Bronchial epithelial cell (primary cell): ENCODE measurements at regions not wholly inside any gene's neighbourhood (a gene's known extent, or its start where the extent isn't known, plus 50 kb on each side); places are given as distances from the start of the nearest gene placed in this dataset.

Experiments used
- DNase-seq: peaks from one replicate; pipeline ENCODE4 v3.0.0-alpha.2; 2010; ENCODE audit warnings: low read depth
- FAIRE-seq: peaks from 2 replicates; lab custom pipeline; 2011; peaks lifted over from hg19 to GRCh38; lab: Jason Lieb, UNC
- H3K27me3 ChIP-seq: 2 replicates; pipeline ENCODE4 v1.5.1; 2011; ENCODE audit warnings: low read length; ENCODE audit not compliant: control insufficient read depth, insufficient read depth
- H3K36me3 ChIP-seq: 2 replicates; pipeline ENCODE4 v1.5.1; 2011; ENCODE audit warnings: low read length; ENCODE audit not compliant: control insufficient read depth, insufficient read depth
- H3K4me3 ChIP-seq: 2 replicates; pipeline ENCODE4 v1.5.1; 2011; ENCODE audit warnings: mild to moderate bottlenecking, low read depth, low read length, control low read depth
- CTCF ChIP-seq: IDR thresholded peaks from 2 replicates; pipeline ENCODE4 v1.5.1; 2011; ENCODE audit warnings: mild to moderate bottlenecking, moderate library complexity, low read length, control low read depth, inconsistent platforms; ENCODE audit not compliant: insufficient read depth, severe bottlenecking

GRCh38 chr5:61215996-61216395 is 53.7 kb upstream of the SMIM15 start:
- Histone ChIP-seq H3K36me3 (no peaks in the 10 kb centered on the region), H3K4me3 (no peak overlapping the region), H3K27me3 (peaks cover 1% of the 10 kb centered on the region)
- no peak for TF ChIP-seq CTCF
- FAIRE-seq (no peak), DNase-seq (no peak)

GRCh38 chr5:61216741-61217140 is 54.5 kb upstream of the SMIM15 start:
- H3K36me3 ChIP-seq, result no peaks in the 10 kb centered on the region
- H3K27me3 ChIP-seq, result peaks cover 1% of the 10 kb centered on the region
- no peak for DNase-seq
- FAIRE-seq, result no peak
- no peak for TF ChIP-seq CTCF
- no peak overlapping the region for H3K4me3 ChIP-seq

GRCh38 chr5:61217214-61217613 is 54.9 kb upstream of the SMIM15 start:
- TF ChIP-seq CTCF, result no peak
- H3K4me3 ChIP-seq, result no peak overlapping the region
- FAIRE-seq, result no peak

GRCh38 chr5:61228229-61228628 is 66.0 kb upstream of the SMIM15 start:
- H3K4me3 ChIP-seq, result no peak overlapping the region
- no peaks in the 10 kb centered on the region for H3K27me3 ChIP-seq
- no peak for DNase-seq
- no peak for TF ChIP-seq CTCF
- no peak for FAIRE-seq
- H3K36me3 ChIP-seq, result no peaks in the 10 kb centered on the region

More at GRCh38 chr5:61217214-61217613, 54.9 kb upstream of the SMIM15 start:
- Histone ChIP-seq H3K36me3 (no peaks in the 10 kb centered on the region), H3K27me3 (peaks cover 1% of the 10 kb centered on the region)
- DNase-seq, result no peak

GRCh38 chr5:61228691-61229280 is 66.5 kb upstream of the SMIM15 start:
- Histone ChIP-seq H3K27me3 (no peaks in the 10 kb centered on the region), H3K36me3 (no peaks in the 10 kb centered on the region), H3K4me3 (no peak overlapping the region)
- FAIRE-seq (peak; percentile 68), DNase-seq (peak; percentile 84)
- TF ChIP-seq CTCF, result no peak

GRCh38 chr5:61229416-61229815 is 67.1 kb upstream of the SMIM15 start:
- Histone ChIP-seq H3K36me3 (no peaks in the 10 kb centered on the region), H3K27me3 (no peaks in the 10 kb centered on the region), H3K4me3 (no peak overlapping the region)
- no peak for TF ChIP-seq CTCF
- FAIRE-seq (no peak), DNase-seq (peak; percentile 10)
